Brain microvascular endothelial cell (primary cell): ENCODE measurements at regions not wholly inside any gene's neighbourhood (a gene's known extent, or its start where the extent isn't known, plus 50 kb on each side); places are given as distances from the start of the nearest gene placed in this dataset.
"Not testable (repeated sequence)": the region's sequence is repeated elsewhere in the genome, so short reads cannot be mapped to it uniquely, and the experiment has no call there.

ENCODE experiments used
- DNase-seq: peaks from one replicate; pipeline ENCODE4 v3.0.0-alpha.2; 2020
- H3K27ac ChIP-seq: fragments of 250-450 bp; sonication (Bioruptor Pico); 2 replicates; pipeline ENCODE4 v1.5.1; 2020; ENCODE audit warnings: mild to moderate bottlenecking, moderate library complexity
- H3K27me3 ChIP-seq: fragments of 250-450 bp; sonication (Bioruptor Pico); replicated peaks from 2 replicates; pipeline ENCODE4 v1.5.1; 2020; ENCODE audit warnings: mild to moderate bottlenecking
- H3K36me3 ChIP-seq: fragments of 250-450 bp; sonication (Bioruptor Pico); replicated peaks from 2 replicates; pipeline ENCODE4 v1.5.1; 2020; ENCODE audit warnings: mild to moderate bottlenecking
- H3K4me3 ChIP-seq: 2 replicates; pipeline ENCODE4 v1.5.1; 2011; ENCODE audit warnings: low read depth, mild to moderate bottlenecking, control low read depth, low read length, moderate library complexity
- in situ Hi-C: cut with HindIII; loops from 2 replicates; pipeline ENCODE4 v1.10.0; 2017; ENCODE audit warnings: low sequenced_read_pairs, low pct_ligation_motif_present
- TF ChIP-seq, protein P1 (sequence below): IDR thresholded peaks from 2 replicates; pipeline ENCODE4 v1.5.1; 2011; ENCODE audit warnings: low read depth, mild to moderate bottlenecking, moderate library complexity, low read length, control low read depth, inconsistent platforms; ENCODE audit errors: missing control alignments

DNA sequence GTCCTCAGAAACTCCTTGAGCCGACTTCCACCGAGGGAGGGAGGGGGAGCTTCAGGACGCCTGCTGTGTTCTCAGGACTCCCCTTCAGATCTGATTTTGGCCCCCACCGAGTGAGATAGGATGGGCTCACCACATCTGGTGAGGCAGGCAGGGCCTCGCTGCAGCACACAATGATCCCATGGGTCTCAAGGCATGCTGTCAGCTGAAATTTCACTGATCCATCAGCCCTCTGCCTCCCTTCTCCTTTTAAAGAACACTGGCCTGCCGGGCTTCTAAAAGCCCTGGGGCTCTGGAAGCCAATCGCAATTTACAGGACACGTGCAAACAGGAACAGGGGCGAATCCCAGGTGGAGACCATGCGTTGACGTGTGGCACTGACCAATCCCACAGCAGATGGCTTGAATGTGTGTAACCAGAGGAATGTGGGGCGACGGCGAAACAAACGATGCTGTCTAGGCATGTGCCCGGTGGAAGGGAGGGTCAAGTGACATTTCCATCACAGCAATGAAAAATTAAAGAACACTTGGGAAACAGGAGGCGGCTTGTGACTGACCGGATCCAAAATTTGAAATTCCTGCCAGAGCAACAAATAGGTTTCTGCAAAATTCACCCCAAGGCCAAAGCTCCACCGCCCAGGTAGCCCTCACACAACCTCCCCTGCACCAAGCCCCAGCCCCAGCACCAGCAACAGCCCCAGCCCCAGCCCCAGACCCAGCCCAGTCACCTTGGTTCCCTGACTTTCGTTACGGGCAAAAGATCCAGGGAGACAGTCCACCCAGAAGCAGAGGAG is 167.1 kb upstream of the ZNF337 start:
- TF ChIP-seq, protein P1, sequence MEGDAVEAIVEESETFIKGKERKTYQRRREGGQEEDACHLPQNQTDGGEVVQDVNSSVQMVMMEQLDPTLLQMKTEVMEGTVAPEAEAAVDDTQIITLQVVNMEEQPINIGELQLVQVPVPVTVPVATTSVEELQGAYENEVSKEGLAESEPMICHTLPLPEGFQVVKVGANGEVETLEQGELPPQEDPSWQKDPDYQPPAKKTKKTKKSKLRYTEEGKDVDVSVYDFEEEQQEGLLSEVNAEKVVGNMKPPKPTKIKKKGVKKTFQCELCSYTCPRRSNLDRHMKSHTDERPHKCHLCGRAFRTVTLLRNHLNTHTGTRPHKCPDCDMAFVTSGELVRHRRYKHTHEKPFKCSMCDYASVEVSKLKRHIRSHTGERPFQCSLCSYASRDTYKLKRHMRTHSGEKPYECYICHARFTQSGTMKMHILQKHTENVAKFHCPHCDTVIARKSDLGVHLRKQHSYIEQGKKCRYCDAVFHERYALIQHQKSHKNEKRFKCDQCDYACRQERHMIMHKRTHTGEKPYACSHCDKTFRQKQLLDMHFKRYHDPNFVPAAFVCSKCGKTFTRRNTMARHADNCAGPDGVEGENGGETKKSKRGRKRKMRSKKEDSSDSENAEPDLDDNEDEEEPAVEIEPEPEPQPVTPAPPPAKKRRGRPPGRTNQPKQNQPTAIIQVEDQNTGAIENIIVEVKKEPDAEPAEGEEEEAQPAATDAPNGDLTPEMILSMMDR: no peak
- peaks cover 5% of the 10 kb centered on the region for H3K27me3 ChIP-seq
- no peak for DNase-seq
- no peak overlapping the region for H3K27ac ChIP-seq
- in situ Hi-C loops: no loop called here
- H3K4me3 ChIP-seq: peak overlapping the region; percentile 48
- H3K36me3 ChIP-seq: no peaks in the 10 kb centered on the region

- peak overlapping the region; percentile 48 for H3K4me3 ChIP-seq
- H3K36me3 ChIP-seq, in situ Hi-C loops, H3K27me3 ChIP-seq, H3K27ac ChIP-seq: not testable (repeated sequence)
- TF ChIP-seq, protein P1: peak; percentile 12
- peak; percentile 88 for DNase-seq
Measured at GRCh38 chr20:25862967-25863530, 166.4 kb upstream of the ZNF337 start.

- no peak for DNase-seq
- H3K27ac ChIP-seq: no peak overlapping the region
- TF ChIP-seq, protein P1: no peak
- no peaks in the 10 kb centered on the region for H3K36me3 ChIP-seq
- in situ Hi-C loops: no loop called here
- peaks cover 5% of the 10 kb centered on the region for H3K27me3 ChIP-seq
- H3K4me3 ChIP-seq: no peak overlapping the region
Measured at GRCh38 chr20:25860531-25861150, 164.0 kb upstream of the ZNF337 start.

DNA sequence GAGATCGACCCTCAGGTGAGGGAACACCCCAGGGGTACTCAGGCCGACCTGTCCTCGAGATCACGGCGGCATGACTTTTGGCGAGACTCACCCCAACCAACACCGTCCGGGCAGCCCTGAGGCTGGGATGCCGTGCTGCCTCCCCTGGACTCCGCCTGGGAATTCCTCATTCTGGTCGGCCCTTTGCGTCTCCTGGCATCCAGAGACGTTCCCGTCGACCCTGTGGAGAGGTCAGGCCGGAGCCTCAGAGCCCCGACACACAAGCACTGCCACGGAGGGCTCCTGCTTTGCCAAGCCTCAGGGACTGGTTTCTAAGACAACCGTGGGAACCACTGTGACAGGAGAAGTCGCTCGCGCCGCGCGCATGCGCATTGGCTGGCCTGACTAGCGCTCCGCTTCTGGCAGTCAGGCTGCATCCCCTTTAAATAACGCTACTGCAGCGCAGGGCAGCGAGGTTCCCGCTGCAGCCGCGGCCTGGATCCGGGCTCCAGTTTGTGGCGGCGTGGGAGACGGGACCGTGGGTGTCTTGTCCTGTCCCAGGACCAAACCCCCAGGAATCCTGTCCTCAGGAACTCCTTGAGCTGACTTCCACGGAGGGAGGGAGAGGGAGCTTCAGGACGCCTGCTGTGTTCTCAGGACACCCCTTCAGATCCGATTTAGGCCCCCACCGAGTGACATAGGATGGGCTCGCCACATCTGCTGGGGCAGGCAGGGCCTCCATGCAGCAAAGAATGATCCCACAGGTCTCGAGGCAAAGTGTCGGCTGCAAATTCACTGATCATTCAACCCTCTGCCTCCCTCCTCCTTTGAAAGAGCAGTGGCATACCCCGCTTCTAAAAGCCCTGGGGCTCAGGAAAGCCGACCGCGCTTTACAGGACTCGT is 163.2 kb upstream of the ZNF337 start:
- H3K27ac ChIP-seq: no peak overlapping the region
- in situ Hi-C loops: no loop called here
- no peaks in the 10 kb centered on the region for H3K36me3 ChIP-seq
- TF ChIP-seq, protein P1: no peak
- H3K27me3 ChIP-seq: peaks cover 5% of the 10 kb centered on the region
- DNase-seq: peak; percentile 82
- H3K4me3 ChIP-seq: no peak overlapping the region

DNA sequence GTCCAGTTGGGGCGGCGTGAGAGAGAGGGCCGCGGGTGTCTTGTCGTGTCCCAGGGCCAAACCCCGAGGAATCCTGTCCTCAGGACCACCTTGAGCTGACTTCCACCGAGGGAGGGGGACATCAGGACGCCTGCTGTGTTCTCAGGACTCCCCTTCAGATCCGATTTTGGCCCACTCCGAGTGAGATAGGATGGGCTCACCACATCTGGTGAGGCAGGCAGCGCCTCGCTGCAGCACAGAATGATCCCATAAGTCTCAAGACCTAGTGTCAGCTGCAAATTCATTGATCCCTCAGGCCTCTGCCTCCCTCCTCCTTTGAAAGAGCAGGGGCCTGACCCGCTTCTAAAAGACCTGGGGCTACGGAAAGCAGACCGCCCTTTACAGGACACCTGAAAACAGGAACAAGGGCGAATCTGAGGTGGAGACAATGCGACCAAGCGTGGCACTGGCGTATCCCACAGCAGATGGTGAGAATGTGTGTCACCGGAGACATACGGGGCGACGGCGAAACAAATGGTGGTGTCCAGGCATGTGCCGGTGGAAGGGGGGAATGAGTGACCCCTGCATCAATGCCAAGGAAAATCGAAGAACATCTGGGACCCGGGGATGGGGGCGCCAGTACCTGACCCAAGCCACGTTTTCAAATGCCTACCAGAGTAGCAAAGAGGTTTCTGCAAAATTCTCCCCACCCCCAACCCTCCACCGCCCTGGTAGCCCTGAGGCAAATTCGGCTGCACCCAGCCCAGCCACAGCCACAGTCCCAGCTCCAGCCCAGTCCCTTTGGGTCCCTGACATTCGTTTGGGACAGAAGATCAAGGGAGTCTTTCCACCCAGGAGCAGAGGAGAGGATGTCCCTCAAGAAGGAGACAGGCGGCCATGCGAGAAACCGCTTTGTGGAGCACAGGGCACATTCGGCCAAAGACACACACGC is 162.1 kb upstream of the ZNF337 start:
- no peak for DNase-seq
- Histone ChIP-seq H3K27ac (no peak overlapping the region), H3K27me3 (peaks cover 5% of the 10 kb centered on the region), H3K36me3 (no peaks in the 10 kb centered on the region), H3K4me3 (no peak overlapping the region)
- in situ Hi-C loops: no loop called here
- TF ChIP-seq, protein P1: no peak

GRCh38 chr20:25857091-25857788 is 160.6 kb upstream of the ZNF337 start:
- DNase-seq, H3K36me3 ChIP-seq, H3K27me3 ChIP-seq, H3K27ac ChIP-seq, H3K4me3 ChIP-seq, in situ Hi-C loops: not testable (repeated sequence)
